Right atrium auricular region (tissue), 2 donors: ENCODE measurements at regions not wholly inside any gene's neighbourhood (a gene's known extent, or its start where the extent isn't known, plus 50 kb on each side); places are given as distances from the start of the nearest gene placed in this dataset.

ENCODE experiments used
- DNase-seq: peaks from one replicate; pipeline ENCODE4 v3.0.0-alpha.2; 2019; ENCODE audit warnings: low spot score
- H3K27ac ChIP-seq, 2 donors: fragments of 200-600 bp; sonication (generic); 1 replicate in 1 of 2; 2 replicates in 1 of 2; pipeline ENCODE4 v1.5.1; 2016 to 2019
- H3K27me3 ChIP-seq, 2 donors: fragments of 200-600 bp; sonication (generic); one replicate each; pipeline versions ENCODE4 v1.5.1 to v1.6.0; 2017 to 2019
- H3K36me3 ChIP-seq: fragments of 200-600 bp; sonication (generic); one replicate; pipeline ENCODE4 v1.5.1; 2016
- H3K4me1 ChIP-seq, 2 donors: fragments of 200-600 bp; sonication (generic); one replicate each; pipeline versions ENCODE4 v1.5.1 to v1.6.0; 2017 to 2019
- H3K4me3 ChIP-seq, 2 donors: fragments of 200-600 bp; sonication (generic); 1 replicate in 1 of 2; 2 replicates in 1 of 2; pipeline ENCODE4 v1.5.1; 2017 to 2019; ENCODE audit warnings: mild to moderate bottlenecking in 1 of 2, moderate library complexity in 1 of 2
- H3K9me3 ChIP-seq, 2 donors: fragments of 200-600 bp; sonication (generic); one replicate each; pipeline ENCODE4 v1.5.1; 2019
- TF ChIP-seq, protein P1 (sequence below), 2 donors: fragments of 200-600 bp; sonication (generic); IDR thresholded peaks; one replicate each; pipeline ENCODE4 v1.5.1; 2019; ENCODE audit warnings: antibody characterized with exemption in 2 of 2

- Histone ChIP-seq H3K27me3 (no peaks in the 10 kb centered on the region), H3K27ac (no peak overlapping the region), H3K4me3 (no peak overlapping the region), H3K9me3 (peaks cover 0 to under 1% of the 10 kb centered on the region in 2 donors), H3K4me1 (no peaks in the 10 kb centered on the region), H3K36me3 (no peaks in the 10 kb centered on the region)
- no peak for DNase-seq
- TF ChIP-seq, protein P1, sequence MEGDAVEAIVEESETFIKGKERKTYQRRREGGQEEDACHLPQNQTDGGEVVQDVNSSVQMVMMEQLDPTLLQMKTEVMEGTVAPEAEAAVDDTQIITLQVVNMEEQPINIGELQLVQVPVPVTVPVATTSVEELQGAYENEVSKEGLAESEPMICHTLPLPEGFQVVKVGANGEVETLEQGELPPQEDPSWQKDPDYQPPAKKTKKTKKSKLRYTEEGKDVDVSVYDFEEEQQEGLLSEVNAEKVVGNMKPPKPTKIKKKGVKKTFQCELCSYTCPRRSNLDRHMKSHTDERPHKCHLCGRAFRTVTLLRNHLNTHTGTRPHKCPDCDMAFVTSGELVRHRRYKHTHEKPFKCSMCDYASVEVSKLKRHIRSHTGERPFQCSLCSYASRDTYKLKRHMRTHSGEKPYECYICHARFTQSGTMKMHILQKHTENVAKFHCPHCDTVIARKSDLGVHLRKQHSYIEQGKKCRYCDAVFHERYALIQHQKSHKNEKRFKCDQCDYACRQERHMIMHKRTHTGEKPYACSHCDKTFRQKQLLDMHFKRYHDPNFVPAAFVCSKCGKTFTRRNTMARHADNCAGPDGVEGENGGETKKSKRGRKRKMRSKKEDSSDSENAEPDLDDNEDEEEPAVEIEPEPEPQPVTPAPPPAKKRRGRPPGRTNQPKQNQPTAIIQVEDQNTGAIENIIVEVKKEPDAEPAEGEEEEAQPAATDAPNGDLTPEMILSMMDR (IDR thresholded peaks at IDR 0.05): no peak
These were observed 1003.6 kb downstream of the FAT4 start for GRCh38 chr4:126318376-126318775.

- no peaks in the 10 kb centered on the region for H3K9me3 ChIP-seq
- no peaks in the 10 kb centered on the region for H3K4me1 ChIP-seq
- no peak for DNase-seq
- TF ChIP-seq, protein P1 (IDR thresholded peaks at IDR 0.05): no peak
- no peak overlapping the region for H3K27ac ChIP-seq
- H3K27me3 ChIP-seq: no peaks in the 10 kb centered on the region
- H3K36me3 ChIP-seq: no peaks in the 10 kb centered on the region
- no peak overlapping the region for H3K4me3 ChIP-seq
These were observed 1014.2 kb downstream of the FAT4 start for GRCh38 chr4:126328914-126329313.

DNA sequence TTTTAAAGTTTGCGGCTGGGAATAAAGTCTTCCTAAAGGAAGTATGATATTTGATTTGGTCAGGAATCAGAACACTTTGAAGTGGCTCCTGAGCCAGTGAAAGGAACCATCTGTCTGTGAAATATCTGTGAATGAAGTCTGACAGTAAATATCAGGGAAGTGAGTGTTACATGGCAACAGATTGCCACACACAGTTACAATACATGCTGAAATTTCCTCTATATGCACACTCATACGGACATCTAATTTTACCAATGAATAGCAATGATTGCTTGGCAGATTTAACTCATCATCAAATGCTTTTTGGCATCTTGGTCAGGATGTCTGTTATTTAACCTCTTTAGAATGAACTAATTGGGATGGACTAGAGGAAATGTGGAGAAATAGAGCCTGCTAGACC is 1023.8 kb downstream of the FAT4 start:
- Histone ChIP-seq H3K4me1 (peaks cover 0 to 8% of the 10 kb centered on the region in 2 donors), H3K36me3 (no peaks in the 10 kb centered on the region), H3K27ac (peak overlapping the region in 1 of 2 donors; percentile 57), H3K27me3 (no peaks in the 10 kb centered on the region), H3K9me3 (no peaks in the 10 kb centered on the region), H3K4me3 (no peak overlapping the region)
- no peak for DNase-seq
- TF ChIP-seq, protein P1 (IDR thresholded peaks at IDR 0.05): no peak

DNA sequence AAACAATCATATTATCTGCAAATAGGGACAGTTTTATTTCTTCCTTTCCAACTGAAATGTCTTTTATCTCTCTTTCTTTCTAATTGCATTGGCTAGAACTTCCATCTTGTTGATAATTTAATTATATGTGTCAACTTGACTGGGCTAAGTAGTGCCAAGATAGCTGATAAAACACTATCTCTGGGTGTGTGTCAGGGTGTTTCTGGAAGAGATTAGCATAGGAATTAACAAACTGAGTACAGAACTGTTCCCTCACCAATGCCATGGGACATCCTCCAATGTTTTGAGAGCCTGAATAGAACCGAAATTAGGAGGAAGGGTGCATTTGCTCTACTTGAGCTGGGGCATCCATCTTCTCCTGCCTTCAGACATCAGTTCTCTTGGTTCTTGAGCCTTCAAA is 1027.2 kb downstream of the FAT4 start:
- DNase-seq: no peak
- TF ChIP-seq, protein P1 (IDR thresholded peaks at IDR 0.05): no peak
- Histone ChIP-seq H3K4me3 (no peak overlapping the region), H3K36me3 (no peaks in the 10 kb centered on the region), H3K27ac (peak overlapping the region in 1 of 2 donors; percentile 38), H3K9me3 (no peaks in the 10 kb centered on the region), H3K4me1 (peaks cover 0 to 8% of the 10 kb centered on the region in 2 donors), H3K27me3 (no peaks in the 10 kb centered on the region)

GRCh38 chr4:126344472-126344871 is 1029.7 kb downstream of the FAT4 start:
- Histone ChIP-seq H3K27me3 (no peaks in the 10 kb centered on the region), H3K36me3 (no peaks in the 10 kb centered on the region), H3K27ac (no peak overlapping the region), H3K4me3 (no peak overlapping the region), H3K4me1 (no peaks in the 10 kb centered on the region), H3K9me3 (no peaks in the 10 kb centered on the region)
- TF ChIP-seq, protein P1 (IDR thresholded peaks at IDR 0.05): no peak
- DNase-seq: no peak

DNA sequence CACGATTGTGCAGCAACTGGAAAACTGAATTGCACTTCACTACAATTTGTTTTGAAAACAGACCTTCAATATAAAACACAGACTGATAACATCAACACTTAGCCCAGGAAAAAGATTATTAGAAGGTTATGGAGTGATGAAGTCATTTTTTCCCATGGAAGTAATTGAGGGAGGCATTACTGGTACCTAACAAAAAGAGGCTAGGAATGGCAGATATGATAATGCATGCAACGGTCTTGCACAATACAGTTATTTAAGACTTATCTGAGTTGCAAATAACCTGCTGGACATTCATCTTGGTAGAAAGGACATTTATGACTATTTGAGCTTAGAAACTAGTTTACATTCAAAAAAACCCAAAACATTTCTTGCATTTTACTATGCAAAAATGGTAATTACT is 1031.9 kb downstream of the FAT4 start:
- no peaks in the 10 kb centered on the region for H3K9me3 ChIP-seq
- no peaks in the 10 kb centered on the region for H3K27me3 ChIP-seq
- TF ChIP-seq, protein P1 (IDR thresholded peaks at IDR 0.05): no peak
- H3K4me3 ChIP-seq: no peak overlapping the region
- DNase-seq: no peak
- H3K27ac ChIP-seq: no peak overlapping the region
- no peaks in the 10 kb centered on the region for H3K36me3 ChIP-seq
- H3K4me1 ChIP-seq: no peaks in the 10 kb centered on the region
